GM13976 (cell line): ENCODE measurements at regions not wholly inside any gene's neighbourhood (a gene's known extent, or its start where the extent isn't known, plus 50 kb on each side); places are given as distances from the start of the nearest gene placed in this dataset.

Source experiments
- DNase-seq: peaks from one replicate; pipeline ENCODE4 v3.0.0; 2012; ENCODE audit warnings: low spot score
- CTCF ChIP-seq: IDR thresholded peaks from 2 replicates; pipeline ENCODE4 v1.5.1; 2012; ENCODE audit warnings: borderline replicate concordance, mild to moderate bottlenecking; ENCODE audit not compliant: insufficient read depth; ENCODE audit errors: extremely low read depth, missing control alignments, control extremely low read depth
- in situ Hi-C: fragments of 300-500 bp; cut with MboI; formaldehyde crosslinking; loops from one replicate; pipeline ENCODE4 v1.12.0; 2022; ENCODE audit warnings: low sequenced_read_pairs, mixed read lengths, inconsistent platforms; ENCODE audit not compliant: unreplicated experiment

GRCh38 chr4:35500812-35501211 is 743.5 kb downstream of the ARAP2 start:
- in situ Hi-C loops: no loop called here
- DNase-seq: no peak

GRCh38 chr4:35503435-35503834 is 740.9 kb downstream of the ARAP2 start:
- no peak for DNase-seq
- in situ Hi-C loops: no loop called here
- no peak for TF ChIP-seq CTCF

More at GRCh38 chr4:35500812-35501211, 743.5 kb downstream of the ARAP2 start:
- no peak for TF ChIP-seq CTCF

GRCh38 chr4:35506161-35506560 is 738.2 kb downstream of the ARAP2 start:
- TF ChIP-seq CTCF: no peak
- in situ Hi-C loops: no loop called here
- no peak for DNase-seq

- in situ Hi-C loops: no loop called here
- TF ChIP-seq CTCF: no peak
- DNase-seq: no peak
Observed at GRCh38 chr4:35511851-35512250, 732.5 kb downstream of the ARAP2 start.

- TF ChIP-seq CTCF: no peak
- in situ Hi-C loops: no loop called here
- DNase-seq: no peak
Observed at GRCh38 chr4:35516102-35516501, 728.2 kb downstream of the ARAP2 start.

- DNase-seq: no peak
- in situ Hi-C loops: no loop called here
- no peak for TF ChIP-seq CTCF
Observed at GRCh38 chr4:35520059-35520458, 724.3 kb downstream of the ARAP2 start.

GRCh38 chr4:35521682-35522081 is 722.6 kb downstream of the ARAP2 start:
- DNase-seq: no peak
- TF ChIP-seq CTCF: no peak
- in situ Hi-C loops: no loop called here
